ENCODE measurements at regions not wholly inside any gene's neighbourhood (a gene's known extent, or its start where the extent isn't known, plus 50 kb on each side); places are given as distances from the start of the nearest gene placed in this dataset.

DNA sequence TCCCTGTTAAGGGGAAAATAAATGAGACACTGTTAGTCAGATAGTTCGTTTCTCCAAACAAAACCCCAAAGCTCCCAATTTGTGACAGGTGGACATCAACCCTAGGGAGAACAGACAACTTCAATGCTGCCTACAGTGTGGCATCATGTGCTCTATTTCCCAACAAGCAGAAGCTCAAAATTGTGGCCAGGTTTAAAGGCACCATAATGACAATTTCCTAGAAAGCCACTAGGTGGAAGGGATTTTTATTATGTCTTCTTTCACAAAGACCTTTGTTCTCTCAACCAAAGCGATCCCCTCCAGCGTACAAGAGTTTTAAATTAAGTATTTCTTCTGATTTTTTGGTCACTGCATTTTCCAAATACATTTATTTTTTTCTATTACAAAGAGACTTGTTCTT, 88.0 kb upstream of the MBIP start:
- CTCF ChIA-PET, result interaction anchor here (1.0 kb wide), 1 partner anchor 11 kb away, joined by 4 read pairs; no protein-coding TSS in a partner anchor
- TF ChIP-seq CTCF (IDR thresholded peaks at IDR 0.05; ENCODE audit: unreplicated experiment), result no peak
- BruUV-seq (replicated peaks), result no TSS peak
- intact Hi-C loops (cut with micrococcal nuclease), result no loop called here
- H3K4me3 Mint-ChIP-seq (ENCODE audit: unreplicated experiment), result no peak overlapping the region
- peaks cover 5% of the 10 kb centered on the region for H3K36me3 Mint-ChIP-seq (ENCODE audit: insufficient read depth, unreplicated experiment)
- H3K9me3 Mint-ChIP-seq (ENCODE audit: unreplicated experiment), result peaks cover 7% of the 10 kb centered on the region
- POLR2A ChIA-PET, result no interaction called here
- no peaks in the 10 kb centered on the region for H3K4me1 Mint-ChIP-seq (ENCODE audit: insufficient read depth, unreplicated experiment)
- no peak overlapping the region for H3K27ac Mint-ChIP-seq (ENCODE audit: low read depth, unreplicated experiment)
- H3K27me3 Mint-ChIP-seq (ENCODE audit: insufficient read depth, unreplicated experiment), result no peaks in the 10 kb centered on the region
- DNase-seq (ENCODE audit: unreplicated experiment), result peak; percentile 2

GRCh38 chr14:36405589-36406274, 85.3 kb upstream of the MBIP start:
- no peak for DNase-seq (ENCODE audit: unreplicated experiment)
- POLR2A ChIA-PET, result no interaction called here
- Mint-ChIP-seq H3K36me3 (ENCODE audit: insufficient read depth, unreplicated experiment) (peaks cover 5% of the 10 kb centered on the region), H3K4me3 (ENCODE audit: unreplicated experiment) (no peak overlapping the region), H3K27ac (ENCODE audit: low read depth, unreplicated experiment) (no peak overlapping the region), H3K27me3 (ENCODE audit: insufficient read depth, unreplicated experiment) (no peaks in the 10 kb centered on the region), H3K9me3 (ENCODE audit: unreplicated experiment) (no peaks in the 10 kb centered on the region), H3K4me1 (ENCODE audit: insufficient read depth, unreplicated experiment) (no peaks in the 10 kb centered on the region)
- CTCF ChIA-PET, result interaction anchor here (0.8 kb wide), 1 partner anchor 148 kb away, joined by 3 read pairs; no protein-coding TSS in a partner anchor
- TF ChIP-seq CTCF (IDR thresholded peaks at IDR 0.05; ENCODE audit: unreplicated experiment), result no peak
- intact Hi-C loops (cut with micrococcal nuclease), result no loop called here
- no TSS peak for BruUV-seq (replicated peaks)

- Mint-ChIP-seq H3K4me1 (ENCODE audit: insufficient read depth, unreplicated experiment) (no peaks in the 10 kb centered on the region), H3K27ac (ENCODE audit: low read depth, unreplicated experiment) (no peak overlapping the region), H3K36me3 (ENCODE audit: insufficient read depth, unreplicated experiment) (peaks cover 5% of the 10 kb centered on the region), H3K9me3 (ENCODE audit: unreplicated experiment) (no peaks in the 10 kb centered on the region), H3K27me3 (ENCODE audit: insufficient read depth, unreplicated experiment) (no peaks in the 10 kb centered on the region), H3K4me3 (ENCODE audit: unreplicated experiment) (no peak overlapping the region)
- no peak for DNase-seq (ENCODE audit: unreplicated experiment)
- ChIA-PET CTCF (interaction anchor here (0.8 to 1.2 kb wide), 2 partner anchors 16 to 333 kb away, joined by 3 to 4 read pairs; no protein-coding TSS in a partner anchor), POLR2A (no interaction called here)
- BruUV-seq (replicated peaks), result no TSS peak
- no peak for TF ChIP-seq CTCF (IDR thresholded peaks at IDR 0.05; ENCODE audit: unreplicated experiment)
- intact Hi-C loops (cut with micrococcal nuclease), result no loop called here
Measured at GRCh38 chr14:36402867-36403266, 82.4 kb upstream of the MBIP start.

- no TSS peak for BruUV-seq (replicated peaks)
- ChIA-PET POLR2A (no interaction called here), CTCF (interaction anchor here (0.6 kb wide), 1 partner anchor 159 kb away, joined by 3 read pairs; no protein-coding TSS in a partner anchor)
- Mint-ChIP-seq H3K4me3 (ENCODE audit: unreplicated experiment) (no peak overlapping the region), H3K36me3 (ENCODE audit: insufficient read depth, unreplicated experiment) (no peaks in the 10 kb centered on the region), H3K4me1 (ENCODE audit: insufficient read depth, unreplicated experiment) (no peaks in the 10 kb centered on the region), H3K27ac (ENCODE audit: low read depth, unreplicated experiment) (no peak overlapping the region), H3K9me3 (ENCODE audit: unreplicated experiment) (no peaks in the 10 kb centered on the region), H3K27me3 (ENCODE audit: insufficient read depth, unreplicated experiment) (no peaks in the 10 kb centered on the region)
- intact Hi-C loops (cut with micrococcal nuclease), result no loop called here
- no peak for DNase-seq (ENCODE audit: unreplicated experiment)
- no peak for TF ChIP-seq CTCF (IDR thresholded peaks at IDR 0.05; ENCODE audit: unreplicated experiment)
Measured at GRCh38 chr14:36398463-36399291, 78.2 kb upstream of the MBIP start.

All from MCF 10A (cell line).